ENCODE measurements at regions not wholly inside any gene's neighbourhood (a gene's known extent, or its start where the extent isn't known, plus 50 kb on each side); places are given as distances from the start of the nearest gene placed in this dataset.
"Not testable (repeated sequence)": the region's sequence is repeated elsewhere in the genome, so short reads cannot be mapped to it uniquely, and the experiment has no call there.

- no peak for DNase-seq
Measured at GRCh38 chr5:122602700-122603099, 172.2 kb upstream of the SNX2 start.

- DNase-seq = no peak
Measured at GRCh38 chr5:122605236-122605635, 169.6 kb upstream of the SNX2 start.

- no peak for DNase-seq
Measured at GRCh38 chr5:122607818-122608217, 167.1 kb upstream of the SNX2 start.

- no peak for DNase-seq
Measured at GRCh38 chr5:122608222-122608621, 166.7 kb upstream of the SNX2 start.

- no peak for DNase-seq
Measured at GRCh38 chr5:122611406-122611805, 163.5 kb upstream of the SNX2 start.

GRCh38 chr5:122612901-122613300, 162.0 kb upstream of the SNX2 start:
- no peak for DNase-seq

- no peak for DNase-seq
Measured at GRCh38 chr5:122615146-122615545, 159.7 kb upstream of the SNX2 start.

- no peak for DNase-seq
Measured at GRCh38 chr5:122615832-122616231, 159.0 kb upstream of the SNX2 start.

GRCh38 chr5:122618046-122618445, 156.8 kb upstream of the SNX2 start:
- DNase-seq = not testable (repeated sequence)

GRCh38 chr5:122620768-122621167, 154.1 kb upstream of the SNX2 start:
- not testable (repeated sequence) for DNase-seq

GRCh38 chr5:122628714-122629113, 146.2 kb upstream of the SNX2 start:
- DNase-seq = not testable (repeated sequence)

- no peak for DNase-seq
Measured at GRCh38 chr5:122629121-122629677, 145.7 kb upstream of the SNX2 start.

- no peak for DNase-seq
Measured at GRCh38 chr5:122638581-122638980, 136.3 kb upstream of the SNX2 start.

- no peak for DNase-seq
Measured at GRCh38 chr5:122639033-122639432, 135.8 kb upstream of the SNX2 start.

- DNase-seq = no peak
Measured at GRCh38 chr5:122639864-122640263, 135.0 kb upstream of the SNX2 start.

- no peak for DNase-seq
Measured at GRCh38 chr5:122649080-122649479, 125.8 kb upstream of the SNX2 start.

GRCh38 chr5:122653087-122654017, 121.5 kb upstream of the SNX2 start:
- DNase-seq = no peak

GRCh38 chr5:122656160-122656559, 118.7 kb upstream of the SNX2 start:
- no peak for DNase-seq

GRCh38 chr5:122656577-122656976, 118.3 kb upstream of the SNX2 start:
- no peak for DNase-seq

- no peak for DNase-seq
Measured at GRCh38 chr5:122661496-122662180, 113.2 kb upstream of the SNX2 start.

GRCh38 chr5:122665051-122665450, 109.8 kb upstream of the SNX2 start:
- no peak for DNase-seq

GRCh38 chr5:122668552-122668951, 106.3 kb upstream of the SNX2 start:
- DNase-seq = no peak

GRCh38 chr5:122669709-122670108, 105.2 kb upstream of the SNX2 start:
- DNase-seq = not testable (repeated sequence)

- no peak for DNase-seq
Measured at GRCh38 chr5:122673343-122673742, 101.5 kb upstream of the SNX2 start.
